Naive thymus-derived CD4-positive, alpha-beta T cell (primary cell): ENCODE measurements at regions not wholly inside any gene's neighbourhood (a gene's known extent, or its start where the extent isn't known, plus 50 kb on each side); places are given as distances from the start of the nearest gene placed in this dataset.
A peak's percentile ranks its signal among the peaks of the same experiment; 100 is the strongest.
"Not testable (repeated sequence)": the region's sequence is repeated elsewhere in the genome, so short reads cannot be mapped to it uniquely, and the experiment has no call there.

ENCODE experiments used
- ATAC-seq: fragments of 150-1000 bp; cut with Tn5 transposase; 2 replicates; pipeline ENCODE4 v1.10.0; 2021; ENCODE audit warnings: mild to moderate bottlenecking, moderate library complexity
- CTCF ChIA-PET: fragments of 350-600 bp; sonication (Branson Sonifier 250); formaldehyde crosslinking; loops from one replicate; lab custom pipeline; 2021; ENCODE audit warnings: antibody characterized with exemption; lab: Charles Lee
- POLR2A ChIA-PET: fragments of 350-600 bp; sonication (Branson Sonifier 250); formaldehyde crosslinking; loops from one replicate; lab custom pipeline; 2021; ENCODE audit warnings: antibody characterized with exemption, inconsistent platforms; lab: Charles Lee
- DNase-seq, 9 donors: peaks; one replicate each; pipeline versions ENCODE4 v3.0.0 to v3.0.0-alpha.2; 2020 to 2022; ENCODE audit warnings: mixed read lengths in 1 of 9
- H3K27ac ChIP-seq: one replicate; pipeline ENCODE4 v1.7.0; 2013; ENCODE audit warnings: mild to moderate bottlenecking, low read depth, low read length, moderate library complexity
- H3K27me3 ChIP-seq, 2 donors: one replicate each; pipeline ENCODE4 v1.7.0; 2013; ENCODE audit warnings: low read length in 2 of 2, mild to moderate bottlenecking in 2 of 2, moderate library complexity in 2 of 2; ENCODE audit not compliant: control insufficient read depth in 2 of 2, insufficient read depth in 2 of 2
- H3K36me3 ChIP-seq, 3 experiments: 1 replicate in 2 of 3; 2 replicates in 1 of 3; pipeline ENCODE4 v1.7.0; 2013; ENCODE audit warnings: low read length in 3 of 3, mild to moderate bottlenecking in 3 of 3, moderate library complexity in 1 of 3; ENCODE audit not compliant: insufficient read depth in 3 of 3, control insufficient read depth in 2 of 3
- H3K4me1 ChIP-seq, 2 donors: one replicate each; pipeline ENCODE4 v1.7.0; 2013; ENCODE audit warnings: low read length in 2 of 2, mild to moderate bottlenecking in 2 of 2, moderate library complexity in 1 of 2; ENCODE audit not compliant: control insufficient read depth in 2 of 2, insufficient read depth in 2 of 2
- H3K4me3 ChIP-seq: 2 replicates; pipeline ENCODE4 v1.7.0; 2013; ENCODE audit warnings: mild to moderate bottlenecking, low read length
- H3K9me3 ChIP-seq, 3 experiments: 1 replicate in 2 of 3; 2 replicates in 1 of 3; pipeline ENCODE4 v1.7.0; 2013; ENCODE audit warnings: low read length in 3 of 3; ENCODE audit not compliant: control insufficient read depth in 2 of 3
- H3K27ac Mint-ChIP-seq, 9 donors: one replicate each; pipeline ENCODE4 v1.8.0; 2020 to 2022; ENCODE audit warnings: mixed read lengths in 9 of 9, mild to moderate bottlenecking in 8 of 9, moderate library complexity in 5 of 9, inconsistent platforms in 2 of 9
- H3K27me3 Mint-ChIP-seq, 5 donors: one replicate each; pipeline ENCODE4 v1.8.0; 2021 to 2022; ENCODE audit warnings: mixed read lengths in 5 of 5, mild to moderate bottlenecking in 1 of 5
- H3K36me3 Mint-ChIP-seq, 5 donors: one replicate each; pipeline ENCODE4 v1.8.0; 2020 to 2022; ENCODE audit warnings: mixed read lengths in 5 of 5, mild to moderate bottlenecking in 3 of 5, inconsistent platforms in 1 of 5
- H3K4me1 Mint-ChIP-seq, 7 donors: one replicate each; pipeline ENCODE4 v1.8.0; 2020 to 2022; ENCODE audit warnings: mixed read lengths in 7 of 7, mild to moderate bottlenecking in 3 of 7, inconsistent platforms in 1 of 7
- H3K4me3 Mint-ChIP-seq, 10 donors: one replicate each; pipeline ENCODE4 v1.8.0; 2020 to 2022; ENCODE audit warnings: mild to moderate bottlenecking in 10 of 10, mixed read lengths in 10 of 10, moderate library complexity in 6 of 10, inconsistent platforms in 2 of 10
- H3K9me3 Mint-ChIP-seq, 11 donors: one replicate each; pipeline ENCODE4 v1.8.0; 2020 to 2022; ENCODE audit warnings: mixed read lengths in 11 of 11, mild to moderate bottlenecking in 4 of 11, inconsistent platforms in 1 of 11, moderate library complexity in 1 of 11
- intact Hi-C, 2 donors: fragments of 100-400 bp; cut with micrococcal nuclease; formaldehyde crosslinking; loops; one replicate each; pipeline ENCODE4 v1.15.1; 2023

DNA sequence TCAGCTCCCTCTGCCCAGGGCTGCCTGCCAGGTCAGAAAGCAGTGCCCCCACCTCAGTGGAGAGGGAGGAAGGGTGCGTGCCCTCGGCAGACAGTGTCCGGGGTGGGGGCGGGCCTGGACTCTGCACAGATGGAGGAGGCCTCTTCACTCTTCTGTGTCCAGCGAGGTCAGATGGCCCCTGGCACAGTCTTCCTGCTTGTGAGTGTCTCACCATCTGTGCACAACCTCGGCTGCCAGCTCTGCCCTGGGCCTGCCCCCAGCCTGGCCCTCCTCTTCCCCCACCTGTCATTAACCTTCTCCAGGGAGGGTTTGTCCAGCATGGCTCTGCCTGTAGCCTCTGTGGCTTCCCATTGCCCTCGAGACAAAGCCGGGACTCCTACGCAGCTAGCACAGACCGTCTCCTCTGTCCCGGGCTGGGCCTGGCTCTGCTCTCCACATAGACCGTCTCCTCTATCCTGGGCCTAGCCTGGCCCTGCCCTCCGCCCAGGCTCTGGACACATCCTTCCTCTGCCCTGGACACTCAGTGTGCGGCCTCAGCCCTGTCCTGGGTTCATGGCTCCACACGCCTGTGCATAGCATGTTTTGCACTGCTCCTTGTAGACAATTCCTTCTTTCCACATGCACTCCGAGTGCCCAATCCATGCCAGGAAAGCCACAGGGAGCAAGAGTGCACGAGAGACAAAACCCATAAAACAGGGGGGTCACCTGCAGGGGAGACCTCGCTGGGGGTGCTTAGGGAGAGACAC lies 138.9 kb upstream of the FOXD4L5 start:
- H3K27ac Mint-ChIP-seq, H3K4me1 Mint-ChIP-seq, H3K4me3 ChIP-seq, H3K36me3 ChIP-seq, DNase-seq, POLR2A ChIA-PET, H3K27me3 ChIP-seq, H3K4me1 ChIP-seq, H3K27me3 Mint-ChIP-seq, H3K27ac ChIP-seq, CTCF ChIA-PET, intact Hi-C loops, H3K4me3 Mint-ChIP-seq: not testable (repeated sequence)
- peak; percentile 17 for ATAC-seq
- Mint-ChIP-seq H3K36me3 (peaks cover 0 to 13% (median 5%) of the 10 kb centered on the region in 5 donors), H3K9me3 (peaks cover 12 to 53% (median 36%) of the 10 kb centered on the region in 11 donors)
- peaks cover 0 to 29% (median 0%) of the 10 kb centered on the region in 3 experiments for H3K9me3 ChIP-seq

DNA sequence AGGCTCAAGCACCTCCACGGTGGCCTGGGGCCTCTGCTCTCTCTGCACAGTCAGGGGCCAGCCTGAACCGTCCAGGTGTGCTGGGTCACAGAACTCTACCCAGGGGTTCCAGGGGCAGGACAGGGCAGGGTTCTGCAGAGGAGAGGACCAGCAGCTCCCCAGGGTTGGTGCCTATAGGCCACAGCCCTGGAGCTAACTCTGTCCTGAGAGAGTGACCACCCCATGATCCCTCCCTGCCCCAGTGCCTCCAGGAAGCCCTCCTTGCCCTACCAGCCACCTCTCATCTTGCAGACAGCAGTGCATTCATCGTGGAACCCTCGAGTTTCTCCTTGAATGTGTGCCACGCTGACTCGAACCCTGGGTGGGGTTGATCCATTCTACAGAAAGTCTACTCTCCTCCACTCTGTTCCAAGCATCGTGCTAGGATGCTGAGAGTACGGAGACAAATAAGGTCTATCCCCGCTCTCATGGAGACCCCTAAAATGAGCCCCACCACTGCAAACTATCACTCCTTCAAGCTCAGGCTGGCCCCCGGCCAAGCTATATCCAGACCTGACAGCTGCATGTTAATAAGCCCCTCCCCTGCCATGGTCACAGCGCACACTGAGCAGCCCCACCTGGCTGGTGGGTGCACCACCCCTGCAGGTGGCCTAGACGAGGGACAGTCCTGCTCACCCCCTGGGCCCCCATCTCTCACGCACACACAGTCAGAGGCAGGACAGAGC lies 138.1 kb upstream of the FOXD4L5 start:
- POLR2A ChIA-PET, H3K27me3 ChIP-seq, H3K4me1 ChIP-seq, DNase-seq, H3K4me1 Mint-ChIP-seq, H3K4me3 Mint-ChIP-seq, CTCF ChIA-PET, H3K27ac ChIP-seq, H3K27me3 Mint-ChIP-seq, H3K36me3 ChIP-seq, H3K4me3 ChIP-seq, H3K27ac Mint-ChIP-seq, intact Hi-C loops: not testable (repeated sequence)
- peak; percentile 21 for ATAC-seq
- Mint-ChIP-seq H3K9me3 (peaks cover 14 to 60% (median 36%) of the 10 kb centered on the region in 11 donors), H3K36me3 (peaks cover 0 to 13% (median 5%) of the 10 kb centered on the region in 5 donors)
- H3K9me3 ChIP-seq = peaks cover 0 to 29% (median 0%) of the 10 kb centered on the region in 3 experiments

- H3K4me3 Mint-ChIP-seq, CTCF ChIA-PET, DNase-seq, H3K27ac ChIP-seq, H3K4me3 ChIP-seq, H3K4me1 ChIP-seq, H3K4me1 Mint-ChIP-seq, H3K27ac Mint-ChIP-seq, H3K27me3 ChIP-seq, H3K27me3 Mint-ChIP-seq, POLR2A ChIA-PET, intact Hi-C loops, ATAC-seq, H3K36me3 ChIP-seq: not testable (repeated sequence)
- peaks cover 0 to 13% (median 5%) of the 10 kb centered on the region in 5 donors for H3K36me3 Mint-ChIP-seq
- H3K9me3 ChIP-seq = peaks cover 0 to 27% (median 0%) of the 10 kb centered on the region in 3 experiments
- H3K9me3 Mint-ChIP-seq = peaks cover 16 to 69% (median 38%) of the 10 kb centered on the region in 11 donors
Measured at GRCh38 chr9:65421486-65421885, 136.5 kb upstream of the FOXD4L5 start.

DNA sequence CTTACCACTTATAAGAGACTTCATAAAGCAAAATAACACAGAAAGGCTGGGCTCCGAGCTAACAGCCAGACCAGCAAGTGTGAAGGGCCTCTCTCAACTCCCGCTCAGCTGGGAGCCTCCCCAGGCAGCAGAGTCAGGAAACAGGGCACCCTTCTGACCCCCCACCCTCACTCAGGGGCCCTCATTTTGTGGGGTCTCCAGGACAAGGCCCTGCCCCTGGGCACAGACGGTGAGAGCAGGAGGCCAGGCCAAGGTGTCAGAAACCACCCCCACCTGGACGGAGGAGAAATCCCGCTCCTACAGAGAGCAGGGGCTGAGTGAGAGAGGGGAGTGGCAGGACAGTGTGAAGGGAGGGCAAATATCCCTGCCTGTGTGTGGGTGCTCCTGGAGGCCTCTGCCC lies 135.8 kb upstream of the FOXD4L5 start:
- Histone ChIP-seq H3K4me1 (no peaks in the 10 kb centered on the region), H3K27ac (no peak overlapping the region), H3K4me3 (no peak overlapping the region), H3K9me3 (peaks cover 0 to 19% (median 0%) of the 10 kb centered on the region in 3 experiments), H3K27me3 (no peaks in the 10 kb centered on the region), H3K36me3 (no peaks in the 10 kb centered on the region)
- Mint-ChIP-seq H3K4me3 (no peak overlapping the region), H3K9me3 (peaks cover 16 to 66% (median 37%) of the 10 kb centered on the region in 11 donors), H3K36me3 (peaks cover 0 to 12% (median 5%) of the 10 kb centered on the region in 5 donors), H3K27ac (no peak overlapping the region), H3K4me1 (no peaks in the 10 kb centered on the region), H3K27me3 (no peaks in the 10 kb centered on the region)
- DNase-seq (no peak), ATAC-seq (no peak)
- intact Hi-C loops = no loop called here
- POLR2A ChIA-PET = no interaction called here
- CTCF ChIA-PET = no interaction called here

DNA sequence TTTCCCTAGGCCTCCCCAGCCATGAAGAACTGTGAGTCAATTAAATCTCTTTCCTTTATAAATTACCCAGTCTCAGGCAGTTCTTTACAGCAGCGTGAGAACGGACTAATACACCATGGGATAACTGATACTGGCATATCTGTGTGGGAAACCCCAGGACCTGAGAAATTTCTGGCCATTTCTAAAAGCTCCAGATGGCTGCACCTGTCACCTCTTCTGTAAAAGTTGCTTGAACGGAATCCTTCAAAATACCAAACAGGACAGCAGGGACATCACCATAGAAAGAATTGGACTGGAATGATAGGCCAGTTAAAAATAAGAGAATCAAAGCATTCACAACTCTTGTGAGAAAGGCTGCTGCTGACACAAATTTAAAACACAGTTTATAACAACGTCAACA lies 134.0 kb upstream of the FOXD4L5 start:
- H3K36me3 ChIP-seq, CTCF ChIA-PET, H3K4me3 Mint-ChIP-seq, H3K27ac ChIP-seq, DNase-seq, ATAC-seq, H3K27ac Mint-ChIP-seq, POLR2A ChIA-PET, H3K36me3 Mint-ChIP-seq, intact Hi-C loops, H3K9me3 ChIP-seq, H3K4me1 ChIP-seq, H3K4me3 ChIP-seq, H3K4me1 Mint-ChIP-seq, H3K27me3 ChIP-seq, H3K27me3 Mint-ChIP-seq: not testable (repeated sequence)
- H3K9me3 Mint-ChIP-seq = peaks cover 12 to 70% (median 30%) of the 10 kb centered on the region in 11 donors

- H3K27ac Mint-ChIP-seq, H3K4me1 ChIP-seq, H3K27me3 ChIP-seq, H3K27ac ChIP-seq, intact Hi-C loops, CTCF ChIA-PET, DNase-seq, H3K4me3 Mint-ChIP-seq, H3K4me1 Mint-ChIP-seq, POLR2A ChIA-PET, ATAC-seq, H3K4me3 ChIP-seq, H3K36me3 Mint-ChIP-seq, H3K36me3 ChIP-seq, H3K27me3 Mint-ChIP-seq: not testable (repeated sequence)
- H3K9me3 Mint-ChIP-seq = peaks cover 10 to 61% (median 31%) of the 10 kb centered on the region in 11 donors
- peaks cover 0 to 13% (median 0%) of the 10 kb centered on the region in 3 experiments for H3K9me3 ChIP-seq
Measured at GRCh38 chr9:65416948-65417347, 131.9 kb upstream of the FOXD4L5 start.
